Endodermal cell (in vitro differentiated cells): ENCODE measurements at regions not wholly inside any gene's neighbourhood (a gene's known extent, or its start where the extent isn't known, plus 50 kb on each side); places are given as distances from the start of the nearest gene placed in this dataset.

Experiments
- DNase-seq: peaks from one replicate; pipeline ENCODE4 v3.0.0-alpha.2; 2017
- H3K27ac ChIP-seq: 2 replicates; pipeline ENCODE4 v1.5.1; 2013; ENCODE audit warnings: mild to moderate bottlenecking, low read depth, low read length, moderate library complexity
- H3K27me3 ChIP-seq: 2 replicates; pipeline ENCODE4 v1.6.1; 2013; ENCODE audit warnings: mild to moderate bottlenecking, low read length, moderate library complexity; ENCODE audit not compliant: insufficient read depth, control insufficient read depth, poor library complexity, severe bottlenecking
- H3K36me3 ChIP-seq: 2 replicates; pipeline ENCODE4 v1.7.0; 2013; ENCODE audit warnings: mild to moderate bottlenecking, low read length, moderate library complexity; ENCODE audit not compliant: control insufficient read depth, insufficient read depth
- H3K4me1 ChIP-seq: one replicate; pipeline ENCODE4 v1.7.0; 2013; ENCODE audit warnings: low read length; ENCODE audit not compliant: control insufficient read depth, insufficient read depth
- H3K4me3 ChIP-seq: 2 replicates; pipeline ENCODE4 v1.5.1; 2013; ENCODE audit warnings: mild to moderate bottlenecking, low read length, moderate library complexity
- H3K9ac ChIP-seq: 2 replicates; pipeline ENCODE4 v1.6.1; 2013; ENCODE audit warnings: mild to moderate bottlenecking, low read length, moderate library complexity; ENCODE audit not compliant: poor library complexity, severe bottlenecking; ENCODE audit errors: extremely low read depth
- H3K9me3 ChIP-seq: 2 replicates; pipeline ENCODE4 v1.6.1; 2013; ENCODE audit warnings: mild to moderate bottlenecking, low read length, moderate library complexity; ENCODE audit not compliant: control insufficient read depth
- H3K27ac Mint-ChIP-seq: 2 replicates; pipeline ENCODE4 v1.8.0; 2020; ENCODE audit warnings: mixed read lengths
- H3K27me3 Mint-ChIP-seq: 2 replicates; pipeline ENCODE4 v1.8.0; 2021; ENCODE audit warnings: mild to moderate bottlenecking, mixed read lengths; ENCODE audit not compliant: insufficient read depth
- H3K36me3 Mint-ChIP-seq: 2 replicates; pipeline ENCODE4 v1.8.0; 2020; ENCODE audit warnings: low read depth, mixed read lengths
- H3K4me1 Mint-ChIP-seq: 2 replicates; pipeline ENCODE4 v1.8.0; 2020; ENCODE audit warnings: mixed read lengths
- H3K4me3 Mint-ChIP-seq: 2 replicates; pipeline ENCODE4 v1.8.0; 2020; ENCODE audit warnings: mild to moderate bottlenecking, moderate library complexity, mixed read lengths
- H3K9me3 Mint-ChIP-seq: 2 replicates; pipeline ENCODE4 v1.8.0; 2020; ENCODE audit warnings: mild to moderate bottlenecking, mixed read lengths
- WGBS, 2 experiments: methylation state at CpG; one replicate each; pipeline versions ENCODE4 v1.1.5 to v1.1.7; 2013; ENCODE audit warnings: missing lambda C conversion rate in 2 of 2, mixed read lengths in 1 of 2; ENCODE audit not compliant: insufficient coverage in 1 of 2, insufficient read length in 1 of 2; 5-methylcytosine and 5-hydroxymethylcytosine counted together
- TF ChIP-seq, protein P1 (sequence below): fragments of 200-600 bp; sonication (generic); conservative IDR thresholded peaks from 2 replicates; pipeline ENCODE4 v1.5.0; 2021; ENCODE audit warnings: antibody characterized with exemption, mild to moderate bottlenecking

- Mint-ChIP-seq H3K4me1 (no peaks in the 10 kb centered on the region), H3K4me3 (no peak overlapping the region), H3K27me3 (peaks cover 13% of the 10 kb centered on the region), H3K36me3 (no peaks in the 10 kb centered on the region), H3K9me3 (no peaks in the 10 kb centered on the region), H3K27ac (no peak overlapping the region)
- Histone ChIP-seq H3K4me3 (no peak overlapping the region), H3K4me1 (no peaks in the 10 kb centered on the region), H3K27me3 (no peaks in the 10 kb centered on the region), H3K9me3 (no peaks in the 10 kb centered on the region), H3K9ac (no peak overlapping the region), H3K27ac (no peak overlapping the region), H3K36me3 (no peaks in the 10 kb centered on the region)
- TF ChIP-seq, protein P1, sequence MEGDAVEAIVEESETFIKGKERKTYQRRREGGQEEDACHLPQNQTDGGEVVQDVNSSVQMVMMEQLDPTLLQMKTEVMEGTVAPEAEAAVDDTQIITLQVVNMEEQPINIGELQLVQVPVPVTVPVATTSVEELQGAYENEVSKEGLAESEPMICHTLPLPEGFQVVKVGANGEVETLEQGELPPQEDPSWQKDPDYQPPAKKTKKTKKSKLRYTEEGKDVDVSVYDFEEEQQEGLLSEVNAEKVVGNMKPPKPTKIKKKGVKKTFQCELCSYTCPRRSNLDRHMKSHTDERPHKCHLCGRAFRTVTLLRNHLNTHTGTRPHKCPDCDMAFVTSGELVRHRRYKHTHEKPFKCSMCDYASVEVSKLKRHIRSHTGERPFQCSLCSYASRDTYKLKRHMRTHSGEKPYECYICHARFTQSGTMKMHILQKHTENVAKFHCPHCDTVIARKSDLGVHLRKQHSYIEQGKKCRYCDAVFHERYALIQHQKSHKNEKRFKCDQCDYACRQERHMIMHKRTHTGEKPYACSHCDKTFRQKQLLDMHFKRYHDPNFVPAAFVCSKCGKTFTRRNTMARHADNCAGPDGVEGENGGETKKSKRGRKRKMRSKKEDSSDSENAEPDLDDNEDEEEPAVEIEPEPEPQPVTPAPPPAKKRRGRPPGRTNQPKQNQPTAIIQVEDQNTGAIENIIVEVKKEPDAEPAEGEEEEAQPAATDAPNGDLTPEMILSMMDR, result no peak
- no peak for DNase-seq
Observed at GRCh38 chr5:15004506-15004905, 132.9 kb upstream of the ANKH start.

DNA sequence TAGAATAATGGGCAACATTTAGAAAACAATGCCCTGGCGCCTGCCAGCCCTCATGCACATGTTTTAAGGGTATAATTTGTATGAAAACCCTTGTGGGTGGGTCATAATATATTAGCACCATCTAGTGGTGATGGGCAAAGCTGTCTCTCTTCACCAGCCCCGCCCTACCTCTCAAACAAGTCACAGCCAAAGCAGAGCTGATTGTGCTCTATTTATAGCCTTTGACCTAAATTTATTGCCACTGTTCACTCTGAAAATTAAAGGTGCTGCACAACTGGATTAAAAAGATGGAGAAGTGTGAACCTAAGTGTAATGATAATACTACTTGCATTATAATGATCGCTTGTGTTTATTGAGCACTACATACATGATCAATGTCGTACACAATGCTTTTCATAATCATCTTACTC, 131.9 kb upstream of the ANKH start:
- Mint-ChIP-seq H3K9me3 (peaks cover 2% of the 10 kb centered on the region), H3K27ac (no peak overlapping the region), H3K4me1 (no peaks in the 10 kb centered on the region), H3K27me3 (peaks cover 13% of the 10 kb centered on the region), H3K36me3 (no peaks in the 10 kb centered on the region), H3K4me3 (no peak overlapping the region)
- TF ChIP-seq, protein P1, result peak; percentile 90
- H3K36me3 ChIP-seq, result no peaks in the 10 kb centered on the region
- no peaks in the 10 kb centered on the region for H3K4me1 ChIP-seq
- no peaks in the 10 kb centered on the region for H3K27me3 ChIP-seq
- H3K4me3 ChIP-seq, result no peak overlapping the region
- WGBS, 2 experiments, result 55 to 92% methylated on average over 2 to 4 of the region's 4 CpGs
- no peak overlapping the region for H3K9ac ChIP-seq
- no peak overlapping the region for H3K27ac ChIP-seq
- H3K9me3 ChIP-seq, result peaks cover 5% of the 10 kb centered on the region
- DNase-seq, result peak; percentile 77

GRCh38 chr5:15002791-15003190, 131.2 kb upstream of the ANKH start:
- Histone ChIP-seq H3K4me1 (no peaks in the 10 kb centered on the region), H3K36me3 (no peaks in the 10 kb centered on the region), H3K9ac (no peak overlapping the region), H3K27ac (no peak overlapping the region), H3K27me3 (no peaks in the 10 kb centered on the region), H3K4me3 (no peak overlapping the region), H3K9me3 (peaks cover 12% of the 10 kb centered on the region)
- H3K9me3 Mint-ChIP-seq, result peaks cover 5% of the 10 kb centered on the region
- TF ChIP-seq, protein P1, result no peak
- H3K36me3 Mint-ChIP-seq, result no peaks in the 10 kb centered on the region
- no peak overlapping the region for H3K27ac Mint-ChIP-seq
- peaks cover 13% of the 10 kb centered on the region for H3K27me3 Mint-ChIP-seq
- no peak for DNase-seq
- no peaks in the 10 kb centered on the region for H3K4me1 Mint-ChIP-seq
- no peak overlapping the region for H3K4me3 Mint-ChIP-seq
- WGBS, 2 experiments, result 68 to 80% methylated on average over 2 of the region's 2 CpGs
